ENCODE measurements at regions not wholly inside any gene's neighbourhood (a gene's known extent, or its start where the extent isn't known, plus 50 kb on each side); places are given as distances from the start of the nearest gene placed in this dataset.

GRCh38 chr10:111142092-111142768, 65.4 kb downstream of the ADRA2A start:
- no peaks in the 10 kb centered on the region for H3K9me3 ChIP-seq (ENCODE audit: control insufficient read depth, low read depth, low read length)
- no peak overlapping the region for H2BK120ac ChIP-seq (ENCODE audit: low read depth, low read length, poor library complexity, severe bottlenecking)
- H2AK5ac ChIP-seq (ENCODE audit: insufficient read length, low read length): no peak overlapping the region
- H3K27me3 ChIP-seq (ENCODE audit: insufficient read depth, low read length): no peaks in the 10 kb centered on the region
- WGBS (ENCODE audit: extremely low coverage, insufficient read length, low lambda C conversion rate): no CpG with 5 or more reads among the region's 9 CpGs
- Mint-ChIP-seq H3K27ac (no peak overlapping the region), H3K27me3 (ENCODE audit: low read depth) (peaks cover 14% of the 10 kb centered on the region), H3K4me3 (no peak overlapping the region), H3K4me1 (peaks cover 34 to 36% of the 10 kb centered on the region in 2 experiments), H3K9me3 (no peaks in the 10 kb centered on the region), H3K36me3 (ENCODE audit: insufficient read depth in 1 of 3, low read depth in 3 of 3) (no peaks in the 10 kb centered on the region)
- H4K91ac ChIP-seq (ENCODE audit: insufficient read length, low read depth, low read length): no peak overlapping the region
- no peak overlapping the region for H2BK15ac ChIP-seq (ENCODE audit: low read depth, low read length)
- no peak overlapping the region for H2AFZ ChIP-seq (ENCODE audit: low read length)
- H3K23me2 ChIP-seq (ENCODE audit: insufficient read length, low read depth, low read length, poor library complexity, severe bottlenecking): no peaks in the 10 kb centered on the region
- H3K23ac ChIP-seq (ENCODE audit: insufficient read length, low read depth, low read length): no peak overlapping the region
- H3K14ac ChIP-seq (ENCODE audit: insufficient read depth, low read length): no peak overlapping the region
- peaks cover 9% of the 10 kb centered on the region; the same call in 1 of the 2 replicates for H3K4me1 ChIP-seq (ENCODE audit: insufficient read depth, low read length)
- no peak overlapping the region for H3K4me2 ChIP-seq (ENCODE audit: insufficient read depth, insufficient read length, low read length)
- H3K27ac ChIP-seq (ENCODE audit: insufficient read length, low read depth, low read length): no peak overlapping the region
- H2BK5ac ChIP-seq (ENCODE audit: insufficient read length, low read length): no peak overlapping the region
- no peaks in the 10 kb centered on the region for H4K20me1 ChIP-seq (ENCODE audit: control insufficient read depth, insufficient read depth, insufficient read length)
- H3K79me2 ChIP-seq (ENCODE audit: insufficient read depth, low read length): no peaks in the 10 kb centered on the region
- H3K79me1 ChIP-seq (ENCODE audit: insufficient read depth, low read depth, low read length, poor library complexity, severe bottlenecking): no peaks in the 10 kb centered on the region
- H4K8ac ChIP-seq (replicated peaks; ENCODE audit: insufficient read length, low read depth, low read length): no peak overlapping the region
- H4K5ac ChIP-seq (ENCODE audit: insufficient read length, low read depth, low read length): no peak overlapping the region
- peak; percentile 63 for TF ChIP-seq CTCF (conservative IDR thresholded peaks at IDR 0.05)
- peak; percentile 43 for DNase-seq
- H3K4ac ChIP-seq (ENCODE audit: low read depth, low read length): no peak overlapping the region
- H3T11ph ChIP-seq (ENCODE audit: low read length): no peak overlapping the region
- H3K9ac ChIP-seq (ENCODE audit: extremely low read depth, insufficient read length, low read length): no peak overlapping the region
- H3K18ac ChIP-seq (ENCODE audit: insufficient read length, low read depth, low read length): no peak overlapping the region
- H2BK20ac ChIP-seq (ENCODE audit: low read depth, low read length, poor library complexity, severe bottlenecking): no peak overlapping the region
- no peak overlapping the region for H2BK12ac ChIP-seq (ENCODE audit: insufficient read length, low read depth, low read length)
- H3K56ac ChIP-seq (ENCODE audit: insufficient read length, low read depth, low read length): no peak overlapping the region
